Caco-2 (cell line): ENCODE measurements at regions not wholly inside any gene's neighbourhood (a gene's known extent, or its start where the extent isn't known, plus 50 kb on each side); places are given as distances from the start of the nearest gene placed in this dataset.

ENCODE experiments used
- BruUV-seq: library from RNA; stranded (reverse); fragments of 400-500 nt; replicated peaks from 2 replicates; lab custom pipeline; 2021; lab: Mats Ljungman, UMichigan
- CTCF ChIA-PET: fragments of 300-600 bp; sonication (Branson Sonifier 250); formaldehyde crosslinking; loops from one replicate; lab custom pipeline; 2022; ENCODE audit warnings: antibody characterized with exemption; lab: Charles Lee
- POLR2A ChIA-PET: fragments of 300-600 bp; sonication (Branson Sonifier 250); formaldehyde crosslinking; loops from one replicate; lab custom pipeline; 2022; ENCODE audit warnings: antibody characterized with exemption; lab: Charles Lee
- DNase-seq, 2 experiments: peaks; one replicate each; pipeline versions ENCODE4 v3.0.0 to v3.0.0-alpha.2; 2020 to 2022
- H3K27me3 ChIP-seq: replicated peaks from 2 replicates; pipeline ENCODE4 v1.6.0; 2011; ENCODE audit warnings: low read length; ENCODE audit not compliant: control insufficient read depth, insufficient read depth
- H3K36me3 ChIP-seq: 2 replicates; pipeline ENCODE4 v1.5.1; 2011; ENCODE audit warnings: low read length; ENCODE audit not compliant: control insufficient read depth, insufficient read depth
- H3K4me1 ChIP-seq: fragments of 250-450 bp; sonication (Bioruptor Pico); 2 replicates; pipeline ENCODE4 v1.5.1; 2020; ENCODE audit warnings: mild to moderate bottlenecking
- H3K4me3 ChIP-seq: 2 replicates; pipeline ENCODE4 v1.5.1; 2011; ENCODE audit warnings: low read depth, mild to moderate bottlenecking, control low read depth, low read length
- H3K9me3 ChIP-seq: fragments of 250-450 bp; sonication (Bioruptor Pico); 2 replicates; pipeline ENCODE4 v1.5.1; 2020; ENCODE audit warnings: mild to moderate bottlenecking, moderate library complexity
- H3K27ac Mint-ChIP-seq: one replicate; pipeline ENCODE4 v1.8.0; 2022; ENCODE audit warnings: mixed read lengths; ENCODE audit not compliant: unreplicated experiment
- H3K27me3 Mint-ChIP-seq: one replicate; pipeline ENCODE4 v1.8.0; 2022; ENCODE audit warnings: mixed read lengths; ENCODE audit not compliant: insufficient read depth, unreplicated experiment
- H3K36me3 Mint-ChIP-seq: one replicate; pipeline ENCODE4 v1.8.0; 2022; ENCODE audit warnings: mild to moderate bottlenecking, mixed read lengths; ENCODE audit not compliant: insufficient read depth, unreplicated experiment
- H3K4me1 Mint-ChIP-seq: one replicate; pipeline ENCODE4 v1.8.0; 2022; ENCODE audit warnings: low read depth, mixed read lengths; ENCODE audit not compliant: unreplicated experiment
- H3K4me3 Mint-ChIP-seq: one replicate; pipeline ENCODE4 v1.8.0; 2022; ENCODE audit warnings: mild to moderate bottlenecking, moderate library complexity, mixed read lengths; ENCODE audit not compliant: unreplicated experiment
- H3K9me3 Mint-ChIP-seq: one replicate; pipeline ENCODE4 v1.8.0; 2022; ENCODE audit warnings: mixed read lengths; ENCODE audit not compliant: unreplicated experiment
- intact Hi-C: fragments of 100-400 bp; cut with micrococcal nuclease; formaldehyde crosslinking; loops from one replicate; pipeline ENCODE4 v1.10.0; 2022; ENCODE audit not compliant: unreplicated experiment
- TF ChIP-seq, protein P1 (sequence below), 2 experiments: fragments of 200-600 bp in 1 of 2; IDR thresholded peaks; 1 replicate in 1 of 2; 2 replicates in 1 of 2; pipeline versions ENCODE4 v1.5.1 to v1.8.0; 2011 to 2022; ENCODE audit warnings: antibody characterized with exemption in 1 of 2, control low read depth in 1 of 2, inconsistent platforms in 1 of 2, low read depth in 1 of 2, low read length in 1 of 2, mild to moderate bottlenecking in 1 of 2, moderate library complexity in 1 of 2; ENCODE audit not compliant: insufficient read depth in 1 of 2, severe bottlenecking in 1 of 2, unreplicated experiment in 1 of 2

GRCh38 chr13:86945584-86945983 is 725.6 kb upstream of the SLITRK5 start:
- H3K4me3 Mint-ChIP-seq = no peak overlapping the region
- no TSS peak for BruUV-seq
- Histone ChIP-seq H3K27me3 (no peaks in the 10 kb centered on the region), H3K4me1 (peaks cover 2% of the 10 kb centered on the region; the same call in 1 of the 2 replicates), H3K4me3 (no peak overlapping the region), H3K36me3 (no peaks in the 10 kb centered on the region), H3K9me3 (no peaks in the 10 kb centered on the region)
- no peaks in the 10 kb centered on the region for H3K27me3 Mint-ChIP-seq
- DNase-seq = no peak
- POLR2A ChIA-PET = no interaction called here
- no peak overlapping the region for H3K27ac Mint-ChIP-seq
- intact Hi-C loops = no loop called here
- no peaks in the 10 kb centered on the region for H3K9me3 Mint-ChIP-seq
- no peaks in the 10 kb centered on the region for H3K4me1 Mint-ChIP-seq
- H3K36me3 Mint-ChIP-seq = no peaks in the 10 kb centered on the region
- TF ChIP-seq, protein P1, sequence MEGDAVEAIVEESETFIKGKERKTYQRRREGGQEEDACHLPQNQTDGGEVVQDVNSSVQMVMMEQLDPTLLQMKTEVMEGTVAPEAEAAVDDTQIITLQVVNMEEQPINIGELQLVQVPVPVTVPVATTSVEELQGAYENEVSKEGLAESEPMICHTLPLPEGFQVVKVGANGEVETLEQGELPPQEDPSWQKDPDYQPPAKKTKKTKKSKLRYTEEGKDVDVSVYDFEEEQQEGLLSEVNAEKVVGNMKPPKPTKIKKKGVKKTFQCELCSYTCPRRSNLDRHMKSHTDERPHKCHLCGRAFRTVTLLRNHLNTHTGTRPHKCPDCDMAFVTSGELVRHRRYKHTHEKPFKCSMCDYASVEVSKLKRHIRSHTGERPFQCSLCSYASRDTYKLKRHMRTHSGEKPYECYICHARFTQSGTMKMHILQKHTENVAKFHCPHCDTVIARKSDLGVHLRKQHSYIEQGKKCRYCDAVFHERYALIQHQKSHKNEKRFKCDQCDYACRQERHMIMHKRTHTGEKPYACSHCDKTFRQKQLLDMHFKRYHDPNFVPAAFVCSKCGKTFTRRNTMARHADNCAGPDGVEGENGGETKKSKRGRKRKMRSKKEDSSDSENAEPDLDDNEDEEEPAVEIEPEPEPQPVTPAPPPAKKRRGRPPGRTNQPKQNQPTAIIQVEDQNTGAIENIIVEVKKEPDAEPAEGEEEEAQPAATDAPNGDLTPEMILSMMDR (IDR thresholded peaks at IDR 0.05; ENCODE audit: insufficient read depth in 1 of 2, low read depth in 1 of 2, low read length in 1 of 2, severe bottlenecking in 1 of 2, unreplicated experiment in 1 of 2) = no peak
- CTCF ChIA-PET = no interaction called here

DNA sequence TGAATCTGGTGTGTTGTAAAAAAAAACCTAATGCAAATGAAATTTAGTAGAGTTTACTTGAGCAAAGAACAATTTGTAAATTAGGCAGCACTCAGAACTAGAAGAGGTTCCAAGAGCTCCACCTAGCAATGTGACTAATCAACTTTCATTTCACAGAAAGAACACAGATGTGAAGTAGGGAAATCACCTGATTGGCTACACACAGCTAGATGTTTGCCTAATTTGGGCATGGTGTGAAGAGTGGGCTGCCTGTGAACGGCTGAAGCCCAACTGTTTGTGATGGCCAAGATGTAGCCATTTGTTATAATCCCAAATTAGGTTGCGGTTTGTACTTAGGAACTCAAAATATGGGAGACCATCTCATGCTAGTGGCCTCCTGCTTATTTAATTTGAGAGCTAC is 724.4 kb upstream of the SLITRK5 start:
- TF ChIP-seq, protein P1 (IDR thresholded peaks at IDR 0.05; ENCODE audit: insufficient read depth in 1 of 2, low read depth in 1 of 2, low read length in 1 of 2, severe bottlenecking in 1 of 2, unreplicated experiment in 1 of 2) = no peak
- no peak overlapping the region for H3K4me3 Mint-ChIP-seq
- no peak overlapping the region for H3K4me3 ChIP-seq
- H3K4me1 ChIP-seq = peaks cover 2% of the 10 kb centered on the region; the same call in 1 of the 2 replicates
- BruUV-seq = no TSS peak
- no peaks in the 10 kb centered on the region for H3K27me3 Mint-ChIP-seq
- ChIA-PET CTCF (no interaction called here), POLR2A (no interaction called here)
- no peak overlapping the region for H3K27ac Mint-ChIP-seq
- no peaks in the 10 kb centered on the region for H3K9me3 ChIP-seq
- intact Hi-C loops = no loop called here
- DNase-seq = no peak
- no peaks in the 10 kb centered on the region for H3K36me3 Mint-ChIP-seq
- H3K27me3 ChIP-seq = no peaks in the 10 kb centered on the region
- no peaks in the 10 kb centered on the region for H3K4me1 Mint-ChIP-seq
- H3K9me3 Mint-ChIP-seq = no peaks in the 10 kb centered on the region
- no peaks in the 10 kb centered on the region for H3K36me3 ChIP-seq

DNA sequence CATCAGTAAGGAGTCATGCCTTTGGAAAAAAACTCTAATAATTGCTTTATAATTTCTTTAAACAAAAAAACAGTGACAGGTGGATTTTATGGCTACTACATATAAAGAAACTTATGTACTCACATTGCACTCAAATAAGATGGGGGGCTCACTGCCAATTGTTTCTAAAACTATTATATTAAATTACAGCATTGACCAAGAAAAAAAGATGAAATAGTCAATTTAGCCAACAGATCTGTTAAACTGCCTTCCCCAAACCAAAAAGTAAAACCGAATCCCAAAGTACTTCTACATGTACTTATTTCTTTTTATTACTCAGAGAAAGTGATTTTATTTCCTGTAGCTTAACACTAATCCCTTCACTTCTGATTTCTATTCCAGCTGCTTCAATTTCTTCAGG is 716.8 kb upstream of the SLITRK5 start:
- ChIA-PET POLR2A (no interaction called here), CTCF (no interaction called here)
- DNase-seq = no peak
- H3K9me3 Mint-ChIP-seq = no peaks in the 10 kb centered on the region
- H3K36me3 Mint-ChIP-seq = no peaks in the 10 kb centered on the region
- Histone ChIP-seq H3K27me3 (no peaks in the 10 kb centered on the region), H3K36me3 (no peaks in the 10 kb centered on the region), H3K4me3 (no peak overlapping the region), H3K4me1 (no peaks in the 10 kb centered on the region; the same call in 1 of the 2 replicates), H3K9me3 (no peaks in the 10 kb centered on the region)
- H3K27ac Mint-ChIP-seq = no peak overlapping the region
- H3K4me3 Mint-ChIP-seq = no peak overlapping the region
- no peaks in the 10 kb centered on the region for H3K27me3 Mint-ChIP-seq
- TF ChIP-seq, protein P1 (IDR thresholded peaks at IDR 0.05; ENCODE audit: insufficient read depth in 1 of 2, low read depth in 1 of 2, low read length in 1 of 2, severe bottlenecking in 1 of 2, unreplicated experiment in 1 of 2) = no peak
- H3K4me1 Mint-ChIP-seq = no peaks in the 10 kb centered on the region
- intact Hi-C loops = no loop called here
- BruUV-seq = no TSS peak
